CD4-positive, alpha-beta T cell treated with Interleukin-1 beta for 1 hour (primary cell): ENCODE measurements at regions not wholly inside any gene's neighbourhood (a gene's known extent, or its start where the extent isn't known, plus 50 kb on each side); places are given as distances from the start of the nearest gene placed in this dataset.

Source experiments
- DNase-seq, 2 donors: peaks; one replicate each; pipeline ENCODE4 v3.0.0-alpha.2; 2020 to 2022

GRCh38 chr9:28031521-28032267, 458.4 kb upstream of the C9orf72 start:
- DNase-seq: no peak

- DNase-seq: no peak
Observed at GRCh38 chr9:28032268-28032590, 458.9 kb upstream of the C9orf72 start.

DNA sequence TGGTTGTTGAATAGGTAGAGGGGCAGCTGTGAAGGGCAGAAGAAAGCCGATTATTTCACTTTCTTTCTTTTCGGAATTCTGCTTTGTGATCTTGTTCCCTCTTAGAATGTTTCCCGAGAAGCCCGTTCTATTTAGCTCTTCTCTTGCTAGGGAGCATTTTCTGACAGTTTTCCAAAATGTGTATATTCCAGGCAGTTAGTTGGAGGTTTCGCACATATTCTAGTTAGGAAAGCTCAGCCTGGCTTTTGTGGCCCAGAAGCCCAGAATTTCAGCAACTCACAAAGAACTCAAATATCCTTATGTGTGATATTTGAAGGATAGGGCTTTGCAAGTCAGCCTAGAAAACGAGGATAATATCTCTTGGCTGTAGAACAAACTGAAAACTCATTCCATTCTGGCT, 461.0 kb upstream of the C9orf72 start:
- DNase-seq: no peak

DNA sequence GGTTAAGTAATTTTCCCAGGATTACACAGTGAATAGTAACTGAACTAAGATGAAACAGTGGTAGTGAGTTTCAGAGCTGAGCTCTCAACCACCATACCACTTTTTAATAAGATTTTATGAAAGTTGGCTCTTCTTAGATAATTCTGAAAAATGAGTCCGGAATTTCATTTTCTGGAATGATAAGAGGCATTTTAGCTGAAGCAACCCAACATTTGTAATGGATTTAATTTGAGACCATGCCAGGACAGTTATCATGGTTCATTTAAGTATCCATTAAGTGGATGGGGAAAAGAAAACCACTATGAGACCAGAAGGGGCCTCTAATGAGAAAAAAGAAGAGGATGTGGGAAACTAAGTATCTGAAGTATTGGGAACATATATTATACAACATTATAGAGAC, 464.7 kb upstream of the C9orf72 start:
- no peak for DNase-seq

DNA sequence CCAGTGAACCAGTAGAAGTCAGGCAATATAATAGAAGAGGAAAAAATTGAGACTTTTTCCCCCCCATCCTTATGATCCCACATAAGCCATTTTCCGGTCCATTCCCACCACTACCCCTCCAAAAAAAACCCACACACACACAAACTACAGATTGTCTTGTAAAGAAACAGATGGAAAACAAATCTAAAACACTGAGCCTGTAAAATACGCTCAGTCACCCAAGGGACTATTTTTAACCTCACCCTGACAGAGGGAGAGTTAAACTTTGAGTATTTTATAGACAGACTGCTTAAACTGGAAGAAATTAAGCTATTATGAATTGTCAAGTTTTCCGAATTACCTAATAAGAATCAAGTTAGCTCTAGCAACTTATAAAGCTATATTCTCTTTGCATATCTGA, 471.8 kb upstream of the C9orf72 start:
- DNase-seq: no peak

GRCh38 chr9:28050046-28050445, 476.8 kb upstream of the C9orf72 start:
- no peak for DNase-seq

DNA sequence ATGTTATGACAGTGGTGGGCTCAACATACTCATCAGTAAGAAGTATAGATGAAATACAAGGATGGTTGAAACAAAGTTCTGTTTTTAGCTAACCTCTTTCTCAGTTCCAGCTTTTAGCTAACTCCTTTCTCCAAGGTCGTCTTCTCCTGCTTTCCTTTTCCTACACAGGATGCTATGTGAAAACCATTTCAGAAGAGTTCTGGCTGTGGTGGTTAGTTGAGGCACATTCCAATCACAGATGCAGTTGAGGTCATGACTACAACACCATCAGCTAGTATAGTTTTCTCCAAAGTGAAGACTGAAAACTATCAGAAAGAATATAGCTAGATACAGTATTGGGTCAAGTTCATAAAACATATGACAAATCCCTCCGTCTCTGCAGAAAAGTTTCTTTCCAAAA, 477.7 kb upstream of the C9orf72 start:
- no peak for DNase-seq

DNA sequence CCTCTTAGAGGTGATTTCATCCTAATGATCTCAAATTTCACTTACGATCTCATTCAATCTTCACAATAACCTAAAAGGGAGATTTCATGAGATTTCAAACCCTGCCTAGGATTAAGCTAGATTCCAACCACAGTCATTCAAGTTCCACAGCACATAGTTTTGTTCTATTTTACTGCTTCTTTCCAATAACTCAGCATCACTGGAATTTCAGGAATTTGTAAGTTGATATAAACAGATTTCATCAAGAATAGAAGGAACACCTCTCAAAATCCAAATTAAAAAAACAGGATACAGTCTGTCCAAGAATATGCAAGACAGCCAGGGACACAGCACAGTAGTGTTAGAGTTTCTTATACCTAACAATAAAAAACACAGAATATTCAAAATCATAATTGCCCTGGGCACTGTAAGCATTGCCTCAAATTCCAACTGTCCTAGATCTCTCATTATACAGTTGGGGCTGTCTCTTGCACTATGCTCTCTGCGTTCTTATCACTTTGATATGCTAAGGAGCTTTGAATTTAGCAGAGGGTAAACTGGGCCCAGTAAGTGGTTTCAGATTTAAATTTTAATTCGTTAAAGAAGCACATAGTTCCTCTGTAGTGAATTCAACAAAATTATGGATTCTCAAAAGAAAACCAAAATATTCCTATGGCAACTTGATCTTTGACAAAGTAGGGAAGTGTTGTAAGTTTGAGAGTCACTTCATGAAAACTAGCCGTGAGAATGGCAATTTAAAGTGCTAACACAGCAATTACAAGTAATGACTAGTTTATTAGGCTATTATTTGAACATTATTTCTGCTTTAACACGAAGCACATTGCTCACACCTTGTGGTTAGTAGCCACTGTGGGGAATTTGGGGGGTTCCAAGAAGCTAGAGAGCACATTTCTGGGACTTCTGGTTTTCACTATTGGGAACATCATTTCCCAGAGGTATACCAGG, 478.6 kb upstream of the C9orf72 start:
- DNase-seq: no peak

DNA sequence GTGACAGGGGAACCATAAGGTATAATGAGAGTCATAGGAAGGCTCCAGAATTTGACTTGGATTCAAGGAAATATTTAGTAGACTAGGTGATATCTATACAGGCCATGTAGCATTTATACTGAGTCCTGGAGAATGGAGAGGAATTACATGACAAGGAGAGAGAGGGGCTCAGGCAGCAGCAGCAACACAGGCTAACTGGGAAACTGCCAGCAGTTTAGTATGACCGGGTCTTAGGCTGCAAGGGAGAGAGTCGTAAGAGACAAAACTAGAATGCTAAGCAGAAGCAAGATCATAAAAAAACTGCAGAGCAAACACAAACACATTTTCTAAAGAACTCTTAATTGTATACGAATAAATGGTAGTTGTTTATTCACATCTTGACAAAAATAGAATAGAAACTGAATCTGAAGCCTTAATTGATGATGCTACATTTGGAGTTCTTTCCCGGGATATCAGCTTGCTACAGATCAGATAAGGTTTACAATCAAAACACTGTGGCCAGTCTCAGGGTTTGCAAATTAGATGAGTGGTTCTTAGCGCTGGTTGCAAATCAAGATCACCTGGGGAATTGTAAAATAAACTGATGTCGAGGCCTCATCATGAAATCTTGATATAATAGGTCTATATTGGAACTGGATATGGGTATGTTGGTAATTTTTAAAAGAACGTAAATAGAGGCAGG, 480.0 kb upstream of the C9orf72 start:
- no peak for DNase-seq

DNA sequence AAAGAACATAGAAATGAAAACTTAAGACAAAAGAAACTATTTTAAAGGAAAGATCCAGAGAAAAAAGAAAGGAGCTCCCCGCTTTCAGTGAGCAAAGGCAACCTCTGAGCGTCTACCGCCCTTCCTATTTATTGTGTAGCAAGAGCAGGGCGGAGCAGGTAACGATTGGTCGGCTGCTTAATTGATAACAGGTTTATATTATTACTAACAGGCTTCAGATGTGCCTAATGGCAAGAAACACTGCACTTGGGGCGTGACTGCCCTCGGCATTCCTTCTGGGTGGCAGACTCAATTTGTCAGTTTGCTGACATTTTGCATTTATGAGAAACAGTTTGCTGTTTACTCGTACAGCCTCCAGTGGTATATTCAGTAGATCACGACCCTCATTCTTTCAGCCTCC, 482.7 kb upstream of the C9orf72 start:
- DNase-seq: no peak

- no peak for DNase-seq
Observed at GRCh38 chr9:28056466-28056865, 483.2 kb upstream of the C9orf72 start.

GRCh38 chr9:28059192-28059591, 485.9 kb upstream of the C9orf72 start:
- DNase-seq: no peak

- DNase-seq: no peak
Observed at GRCh38 chr9:28064241-28064815, 491.0 kb upstream of the C9orf72 start.

GRCh38 chr9:28073270-28073669, 500.0 kb upstream of the C9orf72 start:
- no peak for DNase-seq

GRCh38 chr9:28079677-28080076, 506.4 kb upstream of the C9orf72 start:
- DNase-seq: no peak

- DNase-seq: no peak
Observed at GRCh38 chr9:28082671-28083070, 509.4 kb upstream of the C9orf72 start.

GRCh38 chr9:28086881-28087280, 513.6 kb upstream of the C9orf72 start:
- DNase-seq: no peak

- DNase-seq: no peak
Observed at GRCh38 chr9:28092981-28093936, 520.0 kb upstream of the C9orf72 start.

DNA sequence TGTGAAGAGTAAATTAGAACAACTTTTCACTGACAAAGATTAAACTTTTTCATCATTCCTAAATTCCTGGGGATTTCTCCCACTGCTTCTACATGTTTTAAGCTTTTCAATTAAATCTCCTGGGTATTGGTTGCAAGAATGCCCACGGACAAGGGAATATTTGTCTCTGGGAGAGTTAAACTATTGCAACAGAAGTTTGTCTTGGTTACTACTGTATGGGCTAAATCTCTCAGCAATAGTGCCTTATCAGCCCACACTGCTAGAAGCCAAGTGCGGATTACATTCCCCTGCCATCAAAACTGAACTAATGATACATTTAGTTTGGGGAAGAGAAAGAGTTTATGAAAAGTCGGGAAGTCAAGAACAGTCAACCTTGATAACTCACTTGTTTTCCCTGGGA, 528.2 kb upstream of the C9orf72 start:
- DNase-seq: no peak

- no peak for DNase-seq
Observed at GRCh38 chr9:28105001-28105400, 531.7 kb upstream of the C9orf72 start.

GRCh38 chr9:28120184-28120583, 546.9 kb upstream of the C9orf72 start:
- DNase-seq: no peak

- DNase-seq: no peak
Observed at GRCh38 chr9:28120626-28121025, 547.3 kb upstream of the C9orf72 start.
